ENCODE measurements at regions not wholly inside any gene's neighbourhood (a gene's known extent, or its start where the extent isn't known, plus 50 kb on each side); places are given as distances from the start of the nearest gene placed in this dataset.

DNA sequence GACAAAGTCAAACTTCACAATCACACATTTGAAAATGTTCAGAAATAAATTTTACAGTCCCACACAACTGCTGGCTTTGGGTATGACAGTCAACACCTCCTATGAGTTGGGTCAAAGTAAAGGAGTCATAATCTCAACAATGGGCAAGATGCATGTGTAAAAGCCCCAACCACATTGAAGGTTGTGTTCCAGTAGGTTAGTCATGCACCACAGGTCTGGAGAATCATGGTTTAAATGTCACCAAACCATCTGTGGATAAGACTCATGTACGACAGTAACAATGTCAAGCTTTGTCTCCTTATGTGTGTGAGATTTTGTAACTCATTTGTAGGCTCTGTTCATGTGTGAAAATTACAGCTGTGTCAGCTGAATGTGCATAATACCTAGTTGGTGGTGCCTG is 1065.7 kb upstream of the AMELY start:
- no peak for DNase-seq (ENCODE audit: low spot score)

DNA sequence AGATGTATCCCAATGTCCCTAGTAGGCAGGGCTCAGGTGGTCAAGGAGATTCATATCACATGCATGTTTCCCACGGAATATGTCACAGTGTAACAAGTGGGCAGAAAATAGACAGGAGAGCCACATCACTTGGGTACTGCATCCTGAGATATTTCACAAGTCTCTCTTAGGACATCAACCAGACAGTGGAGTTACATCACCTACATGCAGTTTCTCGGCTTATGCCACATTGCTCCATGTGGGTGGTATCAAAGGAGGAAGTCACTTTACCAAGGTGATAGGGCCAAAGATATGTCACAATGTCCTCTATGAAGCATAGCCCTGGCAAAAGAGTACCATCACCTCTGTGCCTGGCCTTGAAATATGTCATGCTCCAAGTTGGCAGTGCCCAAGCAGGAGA is 1056.7 kb upstream of the AMELY start:
- no peak for DNase-seq (ENCODE audit: low spot score)

DNA sequence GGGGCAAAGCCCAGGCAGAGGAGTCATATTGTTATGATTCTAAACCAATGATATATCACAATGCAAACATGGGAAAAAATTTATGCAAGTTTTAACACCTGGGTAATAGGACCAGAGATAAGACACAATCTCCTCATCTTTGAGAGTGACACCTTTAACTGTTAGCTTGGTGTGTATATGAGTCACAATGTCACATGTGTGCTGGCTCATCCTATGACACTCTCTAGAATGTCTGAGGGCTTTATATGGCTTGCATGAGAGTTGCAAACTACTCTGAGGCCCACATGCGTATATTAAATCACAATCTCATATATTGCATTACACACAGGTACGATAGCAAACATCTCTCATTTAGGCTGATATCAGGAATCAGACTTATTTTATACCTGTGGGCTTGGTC is 1055.4 kb upstream of the AMELY start:
- DNase-seq (ENCODE audit: low spot score): no peak

- no peak for DNase-seq (ENCODE audit: low spot score)
These were observed 1051.8 kb upstream of the AMELY start for GRCh38 chrY:7963393-7963792.

DNA sequence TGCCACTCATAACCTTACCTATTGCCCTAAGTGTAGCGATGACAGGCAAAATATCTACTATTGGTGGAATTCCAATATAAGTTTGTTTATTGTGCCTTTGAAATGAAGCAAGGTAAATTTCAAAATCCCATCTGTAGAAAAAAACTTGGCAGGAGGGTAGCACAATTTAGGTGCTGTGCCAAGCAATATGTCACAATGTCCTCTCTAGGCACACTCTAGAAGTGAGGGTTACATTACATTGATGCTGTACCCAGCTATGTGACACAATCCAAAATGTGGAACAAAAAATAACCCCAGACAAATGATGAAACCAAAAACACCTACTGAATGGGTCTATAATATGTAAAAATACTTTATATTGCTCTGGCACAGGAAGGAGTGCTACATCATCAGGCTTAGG is 1050.8 kb upstream of the AMELY start:
- no peak for DNase-seq (ENCODE audit: low spot score)

DNA sequence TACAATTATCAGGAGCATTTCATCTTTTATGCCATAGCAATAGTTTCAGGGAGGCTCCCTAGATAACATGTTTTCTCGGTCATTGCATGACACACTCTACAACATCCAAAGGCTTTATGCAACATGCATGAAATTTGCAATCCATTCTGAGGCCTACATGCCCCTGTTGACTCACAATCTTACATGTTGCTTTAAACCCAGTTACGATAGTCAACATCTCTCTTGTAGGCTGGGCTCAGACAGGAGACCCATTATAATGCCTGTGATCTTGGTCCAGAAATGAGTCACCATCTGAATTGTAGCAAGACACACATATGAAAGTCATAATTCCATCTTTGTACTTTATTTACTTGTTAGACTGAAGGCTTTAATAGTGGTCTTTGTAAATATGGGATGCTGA is 1050.3 kb upstream of the AMELY start:
- no peak for DNase-seq (ENCODE audit: low spot score)

- no peak for DNase-seq (ENCODE audit: low spot score)
These were observed 1046.2 kb upstream of the AMELY start for GRCh38 chrY:7957773-7958172.

DNA sequence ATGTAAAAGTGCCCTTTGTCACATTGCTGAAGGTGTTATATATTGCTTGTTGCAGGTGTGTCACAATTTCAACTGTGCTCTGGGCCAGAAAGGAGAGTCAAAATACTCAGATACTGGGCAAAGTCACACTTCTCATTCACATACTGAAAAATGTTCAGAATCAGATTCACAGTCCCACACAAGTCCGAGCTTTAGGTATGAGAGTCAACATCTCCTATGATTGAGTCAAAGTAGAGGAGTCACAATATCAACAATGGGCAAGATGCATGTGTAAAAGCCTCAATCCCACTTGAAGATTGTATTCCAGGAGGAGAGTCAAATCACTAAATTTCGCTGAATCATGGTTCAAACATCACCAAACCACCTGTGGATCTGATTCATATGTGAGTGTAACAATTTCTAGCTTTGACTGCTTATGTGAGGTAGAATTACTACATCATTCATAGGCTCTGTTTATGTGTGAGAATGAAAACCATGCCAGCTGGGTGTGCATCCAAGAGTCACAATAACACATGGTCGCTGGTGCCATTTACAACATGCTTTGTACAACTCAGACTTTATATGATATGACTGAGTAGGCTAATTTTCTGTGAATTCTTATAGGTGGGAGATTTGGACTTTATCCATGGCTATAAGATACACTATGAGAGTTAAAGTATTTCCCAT is 1039.8 kb upstream of the AMELY start:
- no peak for DNase-seq (ENCODE audit: low spot score)

- DNase-seq (ENCODE audit: low spot score): no peak
These were observed 1032.6 kb upstream of the AMELY start for GRCh38 chrY:7944135-7944534.

GRCh38 chrY:7942711-7943110 is 1031.2 kb upstream of the AMELY start:
- DNase-seq (ENCODE audit: low spot score): no peak

DNA sequence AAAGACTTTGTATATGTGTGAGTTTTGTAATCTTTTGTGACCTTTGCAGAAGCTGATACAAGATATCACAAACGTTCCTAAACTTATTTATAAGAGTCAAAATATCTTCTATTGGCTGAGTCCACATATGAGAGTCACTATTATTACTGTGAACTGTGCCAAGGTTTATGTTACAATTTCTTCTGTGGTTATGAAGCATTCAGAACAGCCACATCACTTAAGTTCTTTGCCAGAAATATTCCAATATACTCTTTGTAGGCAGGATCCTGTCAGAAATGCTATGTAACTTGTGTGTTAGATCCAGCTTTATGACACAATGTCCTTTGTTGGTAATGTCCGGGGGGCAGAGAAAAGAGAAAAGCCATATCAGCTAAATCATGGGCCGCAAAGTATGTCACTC is 1030.3 kb upstream of the AMELY start:
- no peak for DNase-seq (ENCODE audit: low spot score)

DNA sequence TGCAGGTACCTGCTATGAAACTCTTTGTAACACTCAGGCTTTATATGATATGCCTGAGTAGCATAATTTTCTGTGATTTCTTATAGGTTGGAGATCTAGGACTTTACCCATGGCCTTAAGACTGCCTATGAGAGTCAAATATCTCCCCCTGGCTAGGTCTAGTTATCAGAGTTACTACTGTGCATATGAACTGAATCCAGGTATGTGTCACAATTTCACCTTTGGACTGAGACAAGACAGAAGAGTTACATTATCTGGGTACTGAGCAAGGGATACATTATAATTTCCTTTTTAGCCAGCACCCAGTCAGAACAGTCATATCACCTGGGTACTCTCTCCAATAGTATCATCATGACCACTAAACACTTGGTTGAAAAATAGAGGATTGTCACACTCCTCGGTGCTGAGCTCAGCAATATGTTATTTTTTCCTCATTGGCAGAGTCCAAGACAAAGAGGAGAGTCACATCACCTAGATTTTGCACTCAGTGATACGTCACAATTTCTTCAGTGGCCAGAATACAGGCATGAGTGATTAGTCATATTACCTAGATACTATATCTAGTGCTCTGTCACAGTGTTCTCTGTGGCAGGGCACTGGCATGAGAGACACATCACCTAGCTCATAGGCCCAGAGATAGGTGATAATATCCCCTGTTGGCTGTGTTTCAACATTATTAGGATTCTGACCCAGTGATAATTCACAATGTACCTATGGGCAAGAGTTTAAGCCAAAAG is 1027.6 kb upstream of the AMELY start:
- DNase-seq (ENCODE audit: low spot score): no peak

- DNase-seq (ENCODE audit: low spot score): no peak
These were observed 1025.3 kb upstream of the AMELY start for GRCh38 chrY:7936831-7937230.

- no peak for DNase-seq (ENCODE audit: low spot score)
These were observed 1024.5 kb upstream of the AMELY start for GRCh38 chrY:7936046-7936445.

GRCh38 chrY:7935606-7936005 is 1024.1 kb upstream of the AMELY start:
- DNase-seq (ENCODE audit: low spot score): no peak

GRCh38 chrY:7932424-7932823 is 1020.9 kb upstream of the AMELY start:
- no peak for DNase-seq (ENCODE audit: low spot score)

- DNase-seq (ENCODE audit: low spot score): no peak
These were observed 1018.3 kb upstream of the AMELY start for GRCh38 chrY:7929866-7930265.

- DNase-seq (ENCODE audit: low spot score): no peak
These were observed 1012.5 kb upstream of the AMELY start for GRCh38 chrY:7924059-7924458.

DNA sequence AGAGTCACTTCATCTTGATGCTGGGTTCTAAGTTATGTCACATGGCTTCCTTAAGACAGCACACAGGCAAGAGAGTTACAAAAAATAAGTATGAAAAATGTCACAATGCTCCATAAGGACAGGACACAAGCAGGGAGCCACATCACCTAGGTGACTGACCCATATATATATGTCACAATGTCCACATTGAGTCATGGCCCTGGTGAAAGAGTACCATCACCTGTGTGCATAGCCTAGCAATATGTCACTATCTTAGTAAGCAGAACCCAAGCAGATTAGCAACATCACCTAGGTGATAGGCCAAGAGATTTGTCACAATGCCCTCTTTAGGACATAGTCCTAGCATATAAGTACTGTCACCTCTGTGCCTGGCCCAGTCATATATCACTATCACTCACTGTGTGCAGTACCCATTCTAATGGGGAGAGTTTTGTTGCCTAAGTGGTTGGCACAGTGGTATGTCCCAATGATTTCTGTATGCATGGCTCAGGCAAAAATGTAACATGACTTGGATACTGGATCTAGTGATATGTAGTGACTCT is 1012.0 kb upstream of the AMELY start:
- no peak for DNase-seq (ENCODE audit: low spot score)

GRCh38 chrY:7920382-7920781 is 1008.8 kb upstream of the AMELY start:
- DNase-seq (ENCODE audit: low spot score): no peak

- no peak for DNase-seq (ENCODE audit: low spot score)
These were observed 977.0 kb upstream of the AMELY start for GRCh38 chrY:7888506-7888905.

DNA sequence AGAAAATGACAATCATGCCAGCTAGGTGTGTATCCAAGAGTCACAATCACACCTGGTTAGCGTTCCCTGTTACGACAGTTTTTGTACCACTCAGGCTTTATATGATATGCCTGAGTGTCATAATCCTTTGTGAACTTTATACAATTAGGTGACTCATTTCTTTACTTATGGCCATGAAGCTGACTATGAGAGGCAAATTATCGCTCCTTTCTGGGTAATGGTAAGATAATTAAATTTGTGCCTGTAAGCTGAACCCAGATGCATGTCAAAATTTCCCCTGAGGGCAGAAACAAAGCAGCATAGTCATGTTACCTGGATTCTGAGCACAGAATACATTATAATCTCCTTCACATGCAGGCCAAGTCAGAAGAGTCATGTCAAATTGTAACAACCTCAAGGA is 970.1 kb upstream of the AMELY start:
- no peak for DNase-seq (ENCODE audit: low spot score)

DNA sequence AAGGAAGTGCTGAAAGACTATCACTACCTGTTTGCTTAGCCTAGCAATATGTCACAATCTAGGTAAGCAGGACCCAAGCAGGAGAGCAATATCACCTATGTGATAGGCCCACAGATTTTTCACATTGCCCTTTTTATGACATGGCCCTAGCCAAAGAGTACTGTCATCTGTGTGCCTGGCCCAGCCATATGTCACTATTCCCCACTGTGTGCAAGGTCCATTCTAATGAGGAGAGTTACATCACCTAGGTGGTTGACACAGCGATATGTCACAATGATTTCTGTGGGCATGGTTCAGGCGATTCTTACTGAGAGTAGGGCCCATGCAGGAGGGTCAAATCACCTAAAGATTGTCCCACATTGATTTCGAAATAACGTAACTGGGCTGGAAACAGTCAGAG is 967.7 kb upstream of the AMELY start:
- no peak for DNase-seq (ENCODE audit: low spot score)

DNA sequence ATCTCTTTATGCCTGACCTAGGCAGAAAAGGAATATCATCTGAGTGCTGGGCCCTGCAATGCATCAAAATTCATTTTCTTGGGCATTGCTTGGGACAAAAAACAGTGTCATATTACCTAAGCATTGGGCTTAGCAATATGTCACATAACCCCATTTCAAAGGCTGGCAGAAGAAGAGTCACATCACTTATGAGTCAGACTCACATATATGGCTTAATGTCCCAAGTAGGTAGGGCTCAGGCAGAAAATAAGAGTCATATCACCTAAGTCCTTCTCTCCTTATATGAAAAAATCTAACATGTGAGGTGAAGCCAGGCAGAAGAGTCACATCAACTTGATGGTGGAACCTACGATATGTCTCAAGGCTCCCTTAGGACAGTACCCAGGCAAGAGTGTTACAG is 967.2 kb upstream of the AMELY start:
- no peak for DNase-seq (ENCODE audit: low spot score)
